HG03025 (cell line): ENCODE measurements at regions not wholly inside any gene's neighbourhood (a gene's known extent, or its start where the extent isn't known, plus 50 kb on each side); places are given as distances from the start of the nearest gene placed in this dataset.

ENCODE experiments used
- ATAC-seq: cut with Tn5 transposase; IDR thresholded peaks from one replicate; pipeline ENCODE4 v1.9.1; 2021; ENCODE audit warnings: mild to moderate bottlenecking, moderate library complexity; ENCODE audit not compliant: unreplicated experiment, low FRiP score

- no peak for ATAC-seq
These were observed 398.8 kb downstream of the HS3ST3B1 start for GRCh38 chr17:14699574-14700185.

- ATAC-seq = no peak
These were observed 392.5 kb downstream of the HS3ST3B1 start for GRCh38 chr17:14693382-14693781.

DNA sequence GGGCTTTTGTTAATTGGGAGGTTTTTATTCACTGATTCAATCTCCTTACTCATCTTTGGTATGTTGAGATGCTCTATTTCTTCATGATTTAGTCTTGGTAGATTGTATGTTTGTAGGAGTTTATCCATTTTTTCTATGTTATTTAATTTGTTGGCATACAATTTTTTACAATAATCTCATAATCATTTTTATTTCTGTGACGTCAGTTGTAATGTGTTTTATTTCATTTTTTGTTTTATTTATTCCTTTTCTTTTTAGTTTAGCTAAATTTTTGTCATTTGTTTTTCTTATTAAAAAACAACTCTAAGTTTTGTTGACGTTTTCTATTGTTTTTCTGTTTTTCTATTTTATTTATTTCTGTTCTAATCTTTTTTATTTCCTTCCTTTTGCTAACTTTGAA lies 389.8 kb downstream of the HS3ST3B1 start:
- no peak for ATAC-seq

DNA sequence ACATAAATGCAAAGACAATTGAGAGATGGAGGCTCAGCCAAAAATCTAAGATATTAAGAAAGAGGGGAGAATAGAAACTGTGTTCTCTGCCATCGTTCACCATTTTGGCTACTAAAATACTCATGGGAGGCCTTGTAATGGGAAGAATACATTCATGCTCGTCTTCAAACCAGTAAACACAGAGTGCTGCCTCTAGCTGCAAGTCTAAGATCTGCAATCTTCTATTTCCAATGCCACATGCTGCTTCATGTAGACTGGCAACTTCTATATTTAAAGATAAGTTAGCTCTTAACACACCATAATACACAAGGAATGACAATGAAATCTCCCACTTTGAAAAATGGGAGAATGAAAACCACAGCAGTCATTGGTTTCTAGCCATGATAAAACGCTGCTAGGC lies 387.3 kb downstream of the HS3ST3B1 start:
- no peak for ATAC-seq

- ATAC-seq = no peak
These were observed 371.9 kb downstream of the HS3ST3B1 start for GRCh38 chr17:14672830-14673229.

DNA sequence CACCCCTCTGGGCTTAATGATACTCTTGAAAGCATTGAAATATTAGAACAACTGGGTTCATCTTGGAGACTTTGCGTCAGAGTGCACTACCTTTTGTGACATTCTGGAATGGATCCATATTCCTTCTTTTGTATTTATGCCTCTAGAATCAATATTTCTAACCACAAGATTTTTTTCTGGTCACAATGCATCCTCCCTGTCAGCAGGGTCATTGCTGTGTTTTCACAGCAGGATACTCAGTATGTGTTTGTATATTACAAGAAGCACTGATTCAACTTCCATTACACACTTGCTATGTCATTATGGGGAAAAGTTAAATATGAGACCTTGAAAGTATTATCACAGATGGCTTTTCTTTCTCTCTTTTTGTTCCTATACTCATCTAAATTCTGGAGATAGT lies 370.0 kb downstream of the HS3ST3B1 start:
- ATAC-seq = no peak

- no peak for ATAC-seq
These were observed 363.6 kb downstream of the HS3ST3B1 start for GRCh38 chr17:14664511-14664910.

DNA sequence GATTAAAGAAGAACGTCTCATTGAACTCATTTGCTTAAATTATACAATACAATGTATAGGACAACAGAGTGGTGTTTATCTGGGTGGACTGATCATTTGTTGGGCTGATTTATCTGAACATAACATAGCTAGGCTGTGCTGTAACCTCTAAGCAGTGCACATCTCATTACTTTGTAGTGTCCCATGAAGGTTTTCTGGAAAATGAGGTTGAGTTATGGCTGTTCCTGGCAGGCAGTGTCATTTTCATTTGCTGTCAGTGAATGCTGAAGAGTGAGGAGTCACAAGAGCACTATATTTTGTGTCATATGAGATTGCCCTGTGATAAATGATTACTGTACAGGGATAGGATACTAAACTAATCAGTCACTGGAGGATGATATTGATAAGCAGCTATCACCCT lies 340.2 kb downstream of the HS3ST3B1 start:
- ATAC-seq = no peak

DNA sequence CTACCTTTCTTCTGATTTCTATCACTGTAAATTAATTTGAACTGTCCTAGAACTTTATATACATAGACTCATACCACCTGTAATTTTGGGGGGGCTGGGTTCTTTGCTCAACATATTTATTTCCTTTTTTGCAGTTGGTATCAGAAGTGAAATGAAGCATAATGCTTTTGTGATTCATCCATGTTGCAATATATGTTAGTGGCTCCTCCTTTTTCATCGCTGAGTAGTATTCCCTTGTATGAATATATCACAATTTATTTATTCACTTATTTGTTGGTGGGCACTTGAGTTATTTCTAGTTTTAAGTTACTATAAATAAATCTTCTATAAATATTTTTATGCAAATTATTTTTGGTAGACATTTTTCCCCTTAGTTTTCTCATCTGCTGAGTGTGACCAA lies 336.4 kb downstream of the HS3ST3B1 start:
- no peak for ATAC-seq

DNA sequence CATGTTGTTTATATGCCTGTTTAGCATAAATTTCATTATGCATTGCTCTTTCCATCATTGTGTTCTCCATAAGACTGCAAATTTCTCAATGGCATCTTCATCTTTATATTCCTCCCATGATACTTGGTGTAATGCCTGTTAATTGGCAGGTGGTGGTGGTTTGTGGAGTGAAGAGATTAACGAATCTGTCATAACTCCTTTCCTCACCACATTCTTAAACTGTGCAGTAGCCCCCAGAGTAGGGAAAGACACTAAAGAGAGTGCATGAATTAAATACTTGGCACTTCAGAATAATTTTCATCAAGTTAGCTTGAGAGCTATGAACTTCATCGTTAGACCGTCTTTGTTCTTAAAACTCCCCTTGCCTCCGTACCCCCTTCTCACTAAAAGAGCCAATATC lies 329.7 kb downstream of the HS3ST3B1 start:
- ATAC-seq = no peak

DNA sequence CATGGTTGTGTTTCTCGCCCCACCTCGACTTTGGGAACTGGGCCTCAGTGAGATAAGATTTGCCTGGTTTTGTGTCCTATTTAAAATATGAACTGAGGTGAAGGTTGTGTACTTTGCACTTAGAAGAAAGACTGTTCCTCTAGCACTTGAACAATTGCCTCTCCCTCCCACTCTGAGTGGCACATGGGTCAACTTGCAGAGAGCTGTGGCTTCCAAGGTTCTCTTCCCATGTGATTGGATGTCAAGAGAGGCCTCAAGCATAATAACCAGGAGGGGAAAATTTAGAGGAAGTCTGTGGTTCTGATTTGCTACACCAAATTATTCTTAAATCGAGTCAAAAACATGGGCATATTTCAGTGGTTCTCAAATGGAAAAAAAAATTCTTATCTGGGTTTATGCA lies 329.2 kb downstream of the HS3ST3B1 start:
- no peak for ATAC-seq

DNA sequence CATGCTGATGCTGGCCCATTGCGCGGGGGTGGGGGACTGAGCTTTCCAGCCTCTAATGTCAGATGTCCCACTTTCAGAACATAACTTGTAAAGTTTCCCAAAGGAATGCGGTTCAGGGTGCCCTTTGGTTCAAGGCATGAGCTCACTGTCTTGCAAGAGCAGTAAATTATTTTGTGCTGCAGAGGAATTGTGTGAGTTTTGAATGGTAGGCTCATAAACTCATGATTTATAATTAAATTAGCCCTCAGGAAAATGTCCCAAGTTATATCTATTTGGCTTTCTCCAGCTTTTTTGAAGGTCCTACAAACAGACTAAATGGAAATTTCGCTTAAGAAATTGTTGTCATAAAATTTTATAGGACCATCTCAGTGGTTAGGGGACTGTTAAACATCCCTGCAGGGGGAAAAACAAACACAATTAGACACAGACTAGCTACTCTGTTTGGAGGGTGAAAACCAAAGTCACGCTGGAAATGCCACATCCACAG lies 321.8 kb downstream of the HS3ST3B1 start:
- no peak for ATAC-seq

GRCh38 chr17:14621826-14622614 lies 321.1 kb downstream of the HS3ST3B1 start:
- no peak for ATAC-seq

DNA sequence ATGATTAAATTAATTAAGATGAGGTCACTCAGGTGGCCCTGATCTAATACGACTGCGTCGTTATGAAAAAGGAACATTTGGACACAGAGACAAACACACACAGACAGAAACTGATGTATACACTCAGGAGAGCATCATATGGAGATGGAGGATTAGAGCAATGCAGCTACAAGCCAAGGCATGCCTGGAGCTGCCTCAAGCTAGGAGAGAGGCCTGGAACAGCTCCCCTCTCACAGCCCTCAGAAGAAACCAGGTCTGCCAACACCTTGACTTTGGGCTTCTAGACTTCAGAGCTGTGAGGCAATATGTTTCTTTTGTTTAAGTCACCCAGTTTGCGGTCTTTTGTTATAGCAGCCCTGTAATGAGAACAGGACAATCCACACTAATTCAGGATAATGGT lies 318.9 kb downstream of the HS3ST3B1 start:
- no peak for ATAC-seq

DNA sequence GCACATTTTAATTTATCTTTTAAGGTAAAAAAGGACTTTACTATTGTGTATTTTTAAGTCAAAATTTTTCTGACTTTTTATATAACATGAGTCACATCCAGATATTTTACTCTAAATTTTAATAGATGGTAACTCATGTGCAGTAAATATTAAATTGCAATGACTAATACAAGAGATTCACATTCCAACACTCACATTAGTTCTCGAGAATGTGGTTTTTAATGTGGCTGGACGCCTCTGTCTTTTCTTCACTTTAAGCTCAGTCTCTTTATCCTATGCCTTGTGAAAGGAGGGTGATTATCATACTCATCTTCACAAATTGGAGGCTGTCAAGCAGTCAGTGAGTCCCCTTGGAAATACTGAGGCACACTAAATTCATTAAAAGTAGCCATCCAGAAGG lies 315.6 kb downstream of the HS3ST3B1 start:
- no peak for ATAC-seq

DNA sequence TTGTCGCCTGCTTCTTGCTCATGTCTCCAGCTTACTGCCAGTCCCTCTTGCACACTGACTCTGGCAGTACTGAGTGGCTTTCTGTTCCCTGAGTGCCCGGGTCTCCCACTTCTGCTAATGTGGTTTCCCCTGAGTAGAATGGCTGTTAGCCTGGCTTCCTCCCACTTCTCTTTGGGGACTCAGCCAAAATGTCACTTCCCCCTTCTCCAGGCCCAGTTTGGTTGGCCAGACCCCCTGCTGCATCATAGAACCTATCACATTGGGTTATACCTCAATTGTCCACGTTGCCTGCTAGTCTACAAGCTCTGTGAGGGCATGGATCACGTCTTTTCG lies 304.4 kb downstream of the HS3ST3B1 start:
- no peak for ATAC-seq

DNA sequence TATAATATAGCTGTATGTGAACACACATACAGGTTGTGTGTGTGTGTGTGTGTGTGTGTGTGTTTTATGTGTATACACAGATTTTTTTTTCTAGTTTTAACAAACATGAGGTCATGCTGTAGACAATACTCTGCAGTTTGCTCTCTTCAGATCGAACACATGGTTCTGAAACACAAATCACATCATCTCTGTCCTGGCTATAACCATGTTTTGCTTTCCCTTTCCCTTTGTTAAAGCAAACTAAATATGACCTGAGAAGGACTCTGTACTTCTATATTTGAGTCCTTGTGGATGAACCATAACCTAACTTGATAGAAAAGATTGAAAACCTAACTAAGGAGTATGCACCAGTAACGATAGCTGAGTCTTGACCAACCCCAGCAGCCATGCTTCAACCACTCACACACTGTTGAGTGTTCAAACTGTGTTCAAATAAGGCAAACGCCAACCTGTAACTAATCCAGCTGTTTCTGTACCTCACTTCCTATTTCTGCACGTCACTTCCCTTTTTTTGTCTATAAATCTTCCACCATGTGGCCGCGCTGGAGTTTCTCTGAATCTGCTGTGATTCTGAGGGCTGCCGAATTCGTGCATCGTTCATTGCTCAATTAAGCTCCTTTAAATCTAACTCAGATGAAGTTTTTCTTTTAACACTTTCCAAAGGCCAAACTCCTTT lies 303.8 kb downstream of the HS3ST3B1 start:
- ATAC-seq = no peak

GRCh38 chr17:14596224-14596623 lies 295.3 kb downstream of the HS3ST3B1 start:
- ATAC-seq = no peak

DNA sequence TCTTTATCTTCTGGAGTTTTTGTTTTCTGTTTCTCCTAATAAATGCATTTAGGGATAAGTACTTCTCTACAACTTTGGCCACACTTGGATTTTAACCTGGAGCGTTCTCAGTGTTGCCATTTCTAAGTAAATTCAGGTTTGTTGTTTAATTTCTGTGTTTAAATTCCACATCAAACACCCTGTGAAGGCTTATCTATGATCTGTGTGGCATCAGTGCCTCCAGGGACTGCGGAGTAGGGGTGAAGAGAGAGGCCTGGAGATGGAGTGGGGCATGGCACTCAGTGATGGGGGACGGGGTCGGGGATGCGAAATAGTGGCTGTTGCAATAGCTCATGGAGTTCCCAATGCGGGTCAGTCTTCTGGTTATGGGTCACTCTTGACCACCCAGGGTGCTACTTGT lies 294.8 kb downstream of the HS3ST3B1 start:
- ATAC-seq = no peak

- no peak for ATAC-seq
These were observed 293.8 kb downstream of the HS3ST3B1 start for GRCh38 chr17:14594690-14595089.

GRCh38 chr17:14593956-14594355 lies 293.1 kb downstream of the HS3ST3B1 start:
- no peak for ATAC-seq
